H1 (cell line): ENCODE measurements at regions not wholly inside any gene's neighbourhood (a gene's known extent, or its start where the extent isn't known, plus 50 kb on each side); places are given as distances from the start of the nearest gene placed in this dataset.

Experiments used
- BCL11A ChIP-seq, 2 experiments: IDR thresholded peaks; one replicate each; pipeline ENCODE4 v1.6.1; 2011; ENCODE audit warnings: low read depth in 2 of 2, low read length in 2 of 2, mild to moderate bottlenecking in 2 of 2
- GABPA ChIP-seq: IDR thresholded peaks from 2 replicates; pipeline ENCODE4 v1.6.1; 2011; ENCODE audit warnings: mild to moderate bottlenecking, low read length, moderate library complexity, borderline replicate concordance; ENCODE audit not compliant: insufficient read depth
- JUN ChIP-seq: IDR thresholded peaks from 2 replicates; pipeline ENCODE4 v1.6.1; 2011; ENCODE audit warnings: low read depth, mild to moderate bottlenecking, improper control_type of control experiment, low read length
- POLR2A ChIP-seq, 2 experiments: IDR thresholded peaks; 1 replicate in 1 of 2; 2 replicates in 1 of 2; pipeline ENCODE4 v1.6.1; 2011; ENCODE audit warnings: low read depth in 2 of 2, low read length in 2 of 2, mild to moderate bottlenecking in 2 of 2; ENCODE audit errors: control extremely low read depth in 1 of 2
- RAD21 ChIP-seq, 2 experiments: IDR thresholded peaks in 1 of 2; conservative IDR thresholded peaks in 1 of 2; 2 replicates each; pipeline ENCODE4 v1.6.1; 2011; ENCODE audit warnings: low read depth in 2 of 2, low read length in 2 of 2, improper control_type of control experiment in 1 of 2, inconsistent platforms in 1 of 2, mild to moderate bottlenecking in 1 of 2, moderate library complexity in 1 of 2
- SIN3A ChIP-seq, 2 experiments: IDR thresholded peaks in 1 of 2; conservative IDR thresholded peaks in 1 of 2; 2 replicates each; pipeline ENCODE4 v1.6.1; 2011 to 2012; ENCODE audit warnings: low read length in 2 of 2, improper control_type of control experiment in 1 of 2, low read depth in 1 of 2, mild to moderate bottlenecking in 1 of 2
- SP4 ChIP-seq: IDR thresholded peaks from 2 replicates; pipeline ENCODE4 v1.6.1; 2012; ENCODE audit warnings: low read length, inconsistent platforms
- TAF7 ChIP-seq: optimal IDR thresholded peaks from 2 replicates; pipeline ENCODE3; 2011; ENCODE audit warnings: low read depth, mild to moderate bottlenecking, inconsistent platforms, low read length, moderate library complexity, borderline replicate concordance
- TCF12 ChIP-seq: IDR thresholded peaks from 2 replicates; pipeline ENCODE4 v1.6.1; 2011; ENCODE audit warnings: low read depth, mild to moderate bottlenecking, low read length
- TF ChIP-seq, protein P1 (sequence below): fragments of 300-600 bp; sonication (generic); IDR thresholded peaks from 2 replicates; pipeline ENCODE4 v1.7.1; 2012; ENCODE audit warnings: low read length, moderate library complexity, mild to moderate bottlenecking, inconsistent platforms; ENCODE audit not compliant: insufficient replicate concordance

DNA sequence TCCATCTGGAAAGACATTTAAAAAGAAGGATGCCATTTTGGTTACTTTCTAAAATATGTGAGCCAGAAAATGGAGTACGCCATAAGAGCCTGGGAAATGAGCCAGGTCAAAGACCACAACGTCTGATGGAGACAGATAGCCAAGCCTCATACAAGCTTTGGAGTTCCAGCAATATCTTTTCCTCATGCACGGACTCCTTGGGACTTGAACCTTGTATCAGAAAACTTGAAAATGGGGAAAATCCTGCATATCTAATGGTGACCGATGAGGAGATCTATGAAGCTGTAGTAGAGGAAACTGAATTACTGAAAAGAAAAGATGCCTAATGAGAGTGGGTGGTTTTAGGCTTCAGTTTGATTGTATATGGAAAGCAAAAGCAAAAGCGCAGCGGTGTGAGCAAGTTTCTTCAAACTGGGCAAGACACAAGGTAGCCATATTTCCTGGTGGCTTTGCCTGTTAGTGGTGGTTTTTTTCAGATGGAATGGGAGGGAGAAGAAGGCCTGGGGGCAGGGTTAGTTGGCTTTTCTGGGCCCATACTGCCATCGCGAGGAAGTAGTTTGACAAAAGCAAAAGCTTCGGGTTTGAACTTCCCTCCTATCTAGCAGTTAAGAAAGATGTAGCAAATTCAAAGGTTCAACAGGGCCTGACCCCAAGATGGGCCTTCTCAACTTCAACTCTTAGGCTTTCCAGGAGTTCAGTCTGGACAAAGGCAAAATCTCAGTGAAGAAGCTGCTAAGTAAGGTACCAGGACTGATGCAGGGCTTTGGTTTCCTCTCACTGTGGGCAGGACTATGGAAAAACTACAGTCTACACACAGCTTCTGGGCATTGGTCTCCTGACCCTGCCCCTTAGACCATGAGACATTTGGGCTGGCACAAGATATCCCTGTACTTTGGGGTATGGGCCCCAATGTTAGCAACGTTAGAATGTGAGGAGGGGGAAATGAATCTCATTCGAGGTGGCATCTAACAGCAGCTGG is 210.0 kb upstream of the STK26 start (continued):
- TF ChIP-seq, protein P1, sequence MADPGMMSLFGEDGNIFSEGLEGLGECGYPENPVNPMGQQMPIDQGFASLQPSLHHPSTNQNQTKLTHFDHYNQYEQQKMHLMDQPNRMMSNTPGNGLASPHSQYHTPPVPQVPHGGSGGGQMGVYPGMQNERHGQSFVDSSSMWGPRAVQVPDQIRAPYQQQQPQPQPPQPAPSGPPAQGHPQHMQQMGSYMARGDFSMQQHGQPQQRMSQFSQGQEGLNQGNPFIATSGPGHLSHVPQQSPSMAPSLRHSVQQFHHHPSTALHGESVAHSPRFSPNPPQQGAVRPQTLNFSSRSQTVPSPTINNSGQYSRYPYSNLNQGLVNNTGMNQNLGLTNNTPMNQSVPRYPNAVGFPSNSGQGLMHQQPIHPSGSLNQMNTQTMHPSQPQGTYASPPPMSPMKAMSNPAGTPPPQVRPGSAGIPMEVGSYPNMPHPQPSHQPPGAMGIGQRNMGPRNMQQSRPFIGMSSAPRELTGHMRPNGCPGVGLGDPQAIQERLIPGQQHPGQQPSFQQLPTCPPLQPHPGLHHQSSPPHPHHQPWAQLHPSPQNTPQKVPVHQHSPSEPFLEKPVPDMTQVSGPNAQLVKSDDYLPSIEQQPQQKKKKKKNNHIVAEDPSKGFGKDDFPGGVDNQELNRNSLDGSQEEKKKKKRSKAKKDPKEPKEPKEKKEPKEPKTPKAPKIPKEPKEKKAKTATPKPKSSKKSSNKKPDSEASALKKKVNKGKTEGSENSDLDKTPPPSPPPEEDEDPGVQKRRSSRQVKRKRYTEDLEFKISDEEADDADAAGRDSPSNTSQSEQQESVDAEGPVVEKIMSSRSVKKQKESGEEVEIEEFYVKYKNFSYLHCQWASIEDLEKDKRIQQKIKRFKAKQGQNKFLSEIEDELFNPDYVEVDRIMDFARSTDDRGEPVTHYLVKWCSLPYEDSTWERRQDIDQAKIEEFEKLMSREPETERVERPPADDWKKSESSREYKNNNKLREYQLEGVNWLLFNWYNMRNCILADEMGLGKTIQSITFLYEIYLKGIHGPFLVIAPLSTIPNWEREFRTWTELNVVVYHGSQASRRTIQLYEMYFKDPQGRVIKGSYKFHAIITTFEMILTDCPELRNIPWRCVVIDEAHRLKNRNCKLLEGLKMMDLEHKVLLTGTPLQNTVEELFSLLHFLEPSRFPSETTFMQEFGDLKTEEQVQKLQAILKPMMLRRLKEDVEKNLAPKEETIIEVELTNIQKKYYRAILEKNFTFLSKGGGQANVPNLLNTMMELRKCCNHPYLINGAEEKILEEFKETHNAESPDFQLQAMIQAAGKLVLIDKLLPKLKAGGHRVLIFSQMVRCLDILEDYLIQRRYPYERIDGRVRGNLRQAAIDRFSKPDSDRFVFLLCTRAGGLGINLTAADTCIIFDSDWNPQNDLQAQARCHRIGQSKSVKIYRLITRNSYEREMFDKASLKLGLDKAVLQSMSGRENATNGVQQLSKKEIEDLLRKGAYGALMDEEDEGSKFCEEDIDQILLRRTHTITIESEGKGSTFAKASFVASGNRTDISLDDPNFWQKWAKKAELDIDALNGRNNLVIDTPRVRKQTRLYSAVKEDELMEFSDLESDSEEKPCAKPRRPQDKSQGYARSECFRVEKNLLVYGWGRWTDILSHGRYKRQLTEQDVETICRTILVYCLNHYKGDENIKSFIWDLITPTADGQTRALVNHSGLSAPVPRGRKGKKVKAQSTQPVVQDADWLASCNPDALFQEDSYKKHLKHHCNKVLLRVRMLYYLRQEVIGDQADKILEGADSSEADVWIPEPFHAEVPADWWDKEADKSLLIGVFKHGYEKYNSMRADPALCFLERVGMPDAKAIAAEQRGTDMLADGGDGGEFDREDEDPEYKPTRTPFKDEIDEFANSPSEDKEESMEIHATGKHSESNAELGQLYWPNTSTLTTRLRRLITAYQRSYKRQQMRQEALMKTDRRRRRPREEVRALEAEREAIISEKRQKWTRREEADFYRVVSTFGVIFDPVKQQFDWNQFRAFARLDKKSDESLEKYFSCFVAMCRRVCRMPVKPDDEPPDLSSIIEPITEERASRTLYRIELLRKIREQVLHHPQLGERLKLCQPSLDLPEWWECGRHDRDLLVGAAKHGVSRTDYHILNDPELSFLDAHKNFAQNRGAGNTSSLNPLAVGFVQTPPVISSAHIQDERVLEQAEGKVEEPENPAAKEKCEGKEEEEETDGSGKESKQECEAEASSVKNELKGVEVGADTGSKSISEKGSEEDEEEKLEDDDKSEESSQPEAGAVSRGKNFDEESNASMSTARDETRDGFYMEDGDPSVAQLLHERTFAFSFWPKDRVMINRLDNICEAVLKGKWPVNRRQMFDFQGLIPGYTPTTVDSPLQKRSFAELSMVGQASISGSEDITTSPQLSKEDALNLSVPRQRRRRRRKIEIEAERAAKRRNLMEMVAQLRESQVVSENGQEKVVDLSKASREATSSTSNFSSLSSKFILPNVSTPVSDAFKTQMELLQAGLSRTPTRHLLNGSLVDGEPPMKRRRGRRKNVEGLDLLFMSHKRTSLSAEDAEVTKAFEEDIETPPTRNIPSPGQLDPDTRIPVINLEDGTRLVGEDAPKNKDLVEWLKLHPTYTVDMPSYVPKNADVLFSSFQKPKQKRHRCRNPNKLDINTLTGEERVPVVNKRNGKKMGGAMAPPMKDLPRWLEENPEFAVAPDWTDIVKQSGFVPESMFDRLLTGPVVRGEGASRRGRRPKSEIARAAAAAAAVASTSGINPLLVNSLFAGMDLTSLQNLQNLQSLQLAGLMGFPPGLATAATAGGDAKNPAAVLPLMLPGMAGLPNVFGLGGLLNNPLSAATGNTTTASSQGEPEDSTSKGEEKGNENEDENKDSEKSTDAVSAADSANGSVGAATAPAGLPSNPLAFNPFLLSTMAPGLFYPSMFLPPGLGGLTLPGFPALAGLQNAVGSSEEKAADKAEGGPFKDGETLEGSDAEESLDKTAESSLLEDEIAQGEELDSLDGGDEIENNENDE, result no peak
- TF ChIP-seq SIN3A (conservative IDR thresholded peaks at IDR 0.05 in 1 of 2, IDR thresholded peaks at IDR 0.05 in 1 of 2; ENCODE audit: low read depth in 1 of 2, low read length in 2 of 2), result no peak
- TF ChIP-seq SP4, result no peak
- TF ChIP-seq TAF7, result no peak
- TF ChIP-seq POLR2A (IDR thresholded peaks at IDR 0.05; ENCODE audit: control extremely low read depth in 1 of 2, low read depth in 2 of 2, low read length in 2 of 2), result no peak
- TF ChIP-seq GABPA, result no peak
- no peak for TF ChIP-seq JUN
- no peak for TF ChIP-seq TCF12
- no peak for TF ChIP-seq BCL11A (IDR thresholded peaks at IDR 0.05; ENCODE audit: low read depth in 2 of 2, low read length in 2 of 2)
- no peak for TF ChIP-seq RAD21 (IDR thresholded peaks at IDR 0.05 in 1 of 2, conservative IDR thresholded peaks at IDR 0.05 in 1 of 2; ENCODE audit: low read depth in 2 of 2, low read length in 2 of 2)
